Osteoblast (primary cell): ENCODE measurements at regions not wholly inside any gene's neighbourhood (a gene's known extent, or its start where the extent isn't known, plus 50 kb on each side); places are given as distances from the start of the nearest gene placed in this dataset.

ENCODE experiments used
- DNase-seq: peaks from one replicate; pipeline ENCODE4 v3.0.0; 2011; ENCODE audit warnings: low spot score, mixed read lengths; ENCODE audit not compliant: insufficient read length; ENCODE audit errors: missing footprints
- H2AFZ ChIP-seq: 2 replicates; pipeline ENCODE4 v1.6.0; 2011; ENCODE audit warnings: mild to moderate bottlenecking, low read length
- H3K27ac ChIP-seq: 2 replicates; pipeline ENCODE4 v1.5.1; 2011; ENCODE audit warnings: mild to moderate bottlenecking, low read depth, low read length, moderate library complexity
- H3K27me3 ChIP-seq: 2 replicates; pipeline ENCODE4 v1.6.0; 2012; ENCODE audit warnings: mild to moderate bottlenecking, control low read depth, inconsistent platforms, low read length, moderate library complexity; ENCODE audit not compliant: insufficient read depth
- H3K36me3 ChIP-seq: 2 replicates; pipeline ENCODE4 v1.5.1; 2011; ENCODE audit warnings: mild to moderate bottlenecking, low read length, control low read depth, moderate library complexity; ENCODE audit not compliant: insufficient read depth
- H3K4me1 ChIP-seq: 2 replicates; pipeline ENCODE4 v1.5.1; 2011; ENCODE audit warnings: mild to moderate bottlenecking, low read length, control low read depth, moderate library complexity; ENCODE audit not compliant: insufficient read depth
- H3K4me2 ChIP-seq: 2 replicates; pipeline ENCODE4 v1.6.0; 2011; ENCODE audit warnings: mild to moderate bottlenecking, low read length; ENCODE audit not compliant: insufficient read depth
- H3K4me3 ChIP-seq: fragments of 200-600 bp; sonication (generic); 3 replicates; pipeline ENCODE4 v1.5.1; 2012; ENCODE audit warnings: mild to moderate bottlenecking, low read length, inconsistent platforms; ENCODE audit not compliant: insufficient read depth
- H3K79me2 ChIP-seq: 2 replicates; pipeline ENCODE4 v1.6.0; 2012; ENCODE audit warnings: mild to moderate bottlenecking, low read length, control low read depth, inconsistent platforms; ENCODE audit not compliant: insufficient read depth
- H3K9me3 ChIP-seq: 2 replicates; pipeline ENCODE4 v1.5.1; 2011; ENCODE audit warnings: low read depth, low read length, control low read depth
- H4K20me1 ChIP-seq: 2 replicates; pipeline ENCODE4 v1.6.0; 2012; ENCODE audit warnings: mild to moderate bottlenecking, low read length, control low read depth; ENCODE audit not compliant: insufficient read depth
- CTCF ChIP-seq: IDR thresholded peaks from 2 replicates; pipeline ENCODE4 v1.5.1; 2011; ENCODE audit warnings: mild to moderate bottlenecking, low read depth, low read length, moderate library complexity; ENCODE audit errors: extremely low read depth

DNA sequence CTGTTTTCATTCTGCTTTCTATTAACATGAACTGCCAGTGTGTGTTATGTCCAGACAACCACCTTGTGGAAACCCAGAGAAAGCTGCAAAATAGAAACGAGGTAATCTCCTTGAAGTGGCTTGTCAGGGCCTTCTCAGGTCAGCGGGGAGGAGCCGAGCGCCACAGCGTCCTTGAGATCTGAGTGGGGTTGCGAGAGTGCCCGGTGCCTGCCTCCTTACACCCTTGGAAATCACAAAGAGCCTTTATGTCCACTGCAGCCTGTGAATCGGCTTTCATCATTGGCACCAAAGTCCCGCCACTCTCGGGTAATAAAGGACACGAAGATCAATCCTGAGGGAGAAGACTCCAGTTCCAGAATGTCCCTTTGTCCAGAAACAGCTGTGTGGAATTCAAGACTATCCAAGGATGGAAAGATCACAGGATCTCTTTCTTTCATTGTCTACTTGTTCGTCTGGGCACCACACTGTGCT, 135.2 kb downstream of the HRH4 start:
- TF ChIP-seq CTCF = no peak
- H2AFZ ChIP-seq = no peak overlapping the region
- H3K27ac ChIP-seq = no peak overlapping the region
- no peaks in the 10 kb centered on the region for H3K9me3 ChIP-seq
- no peak overlapping the region for H3K4me3 ChIP-seq
- no peaks in the 10 kb centered on the region for H4K20me1 ChIP-seq
- H3K4me1 ChIP-seq = no peaks in the 10 kb centered on the region
- no peaks in the 10 kb centered on the region for H3K36me3 ChIP-seq
- peak; percentile 0 for DNase-seq
- H3K79me2 ChIP-seq = no peaks in the 10 kb centered on the region
- H3K4me2 ChIP-seq = no peak overlapping the region
- H3K27me3 ChIP-seq = no peaks in the 10 kb centered on the region

- no peaks in the 10 kb centered on the region for H3K36me3 ChIP-seq
- TF ChIP-seq CTCF = peak; percentile 65
- no peak overlapping the region for H2AFZ ChIP-seq
- no peaks in the 10 kb centered on the region for H3K9me3 ChIP-seq
- DNase-seq = peak; percentile 17
- H4K20me1 ChIP-seq = no peaks in the 10 kb centered on the region
- H3K79me2 ChIP-seq = no peaks in the 10 kb centered on the region
- no peaks in the 10 kb centered on the region for H3K4me1 ChIP-seq
- H3K4me3 ChIP-seq = no peak overlapping the region
- no peak overlapping the region for H3K4me2 ChIP-seq
- H3K27me3 ChIP-seq = no peaks in the 10 kb centered on the region
- H3K27ac ChIP-seq = no peak overlapping the region
These were observed 139.7 kb downstream of the HRH4 start for GRCh38 chr18:24600076-24600654.

DNA sequence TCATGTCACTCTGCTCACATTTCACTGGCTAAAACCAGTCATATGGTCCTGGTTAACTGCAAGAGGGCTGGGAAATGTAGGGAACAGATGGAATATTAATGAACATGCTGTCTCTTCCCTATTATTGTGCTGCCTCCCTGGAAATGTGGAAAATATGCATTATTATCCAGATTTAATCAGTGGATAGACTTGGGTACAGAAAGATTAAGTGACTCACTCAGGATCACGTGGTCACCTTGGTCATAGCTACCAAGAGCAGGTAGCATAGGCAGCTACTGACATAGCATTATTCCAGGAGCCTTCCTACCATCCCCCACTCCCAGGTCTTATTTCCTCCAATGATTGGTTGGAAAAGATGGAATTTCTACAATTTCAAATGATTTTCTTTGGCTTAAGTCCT, 141.1 kb downstream of the HRH4 start:
- H3K27me3 ChIP-seq = no peaks in the 10 kb centered on the region
- H3K4me3 ChIP-seq = no peak overlapping the region
- no peaks in the 10 kb centered on the region for H3K4me1 ChIP-seq
- H3K27ac ChIP-seq = no peak overlapping the region
- H3K36me3 ChIP-seq = no peaks in the 10 kb centered on the region
- TF ChIP-seq CTCF = no peak
- H3K4me2 ChIP-seq = no peak overlapping the region
- no peak for DNase-seq
- no peaks in the 10 kb centered on the region for H3K9me3 ChIP-seq
- H4K20me1 ChIP-seq = no peaks in the 10 kb centered on the region
- no peak overlapping the region for H2AFZ ChIP-seq
- no peaks in the 10 kb centered on the region for H3K79me2 ChIP-seq

GRCh38 chr18:24602201-24602600, 141.8 kb downstream of the HRH4 start:
- TF ChIP-seq CTCF = no peak
- H3K4me3 ChIP-seq = no peak overlapping the region
- H2AFZ ChIP-seq = no peak overlapping the region
- no peaks in the 10 kb centered on the region for H3K79me2 ChIP-seq
- no peaks in the 10 kb centered on the region for H3K4me1 ChIP-seq
- no peaks in the 10 kb centered on the region for H3K36me3 ChIP-seq
- no peaks in the 10 kb centered on the region for H4K20me1 ChIP-seq
- H3K27me3 ChIP-seq = no peaks in the 10 kb centered on the region
- H3K9me3 ChIP-seq = no peaks in the 10 kb centered on the region
- no peak for DNase-seq
- H3K27ac ChIP-seq = no peak overlapping the region
- H3K4me2 ChIP-seq = no peak overlapping the region
